T-helper 2 cell treated with Interferon-gamma antibody and Interleukin-4, amounts not matched to agents 5 μg/mL and 100 μg/mL, for 36 hours (primary cell): ENCODE measurements at regions not wholly inside any gene's neighbourhood (a gene's known extent, or its start where the extent isn't known, plus 50 kb on each side); places are given as distances from the start of the nearest gene placed in this dataset.

ENCODE experiments used
- DNase-seq: peaks from one replicate; pipeline ENCODE4 v3.0.0; 2021; ENCODE audit warnings: low spot score
- H3K27ac Mint-ChIP-seq: one replicate; pipeline ENCODE4 v1.8.0; 2021; ENCODE audit warnings: mild to moderate bottlenecking, mixed read lengths
- H3K27me3 Mint-ChIP-seq: one replicate; pipeline ENCODE4 v1.8.0; 2021; ENCODE audit warnings: low read depth, mixed read lengths
- H3K36me3 Mint-ChIP-seq: one replicate; pipeline ENCODE4 v1.8.0; 2021; ENCODE audit warnings: low read depth, mixed read lengths
- H3K4me1 Mint-ChIP-seq: one replicate; pipeline ENCODE4 v1.8.0; 2021; ENCODE audit warnings: low read depth, mixed read lengths
- H3K4me3 Mint-ChIP-seq: one replicate; pipeline ENCODE4 v1.8.0; 2022; ENCODE audit warnings: mild to moderate bottlenecking, moderate library complexity, mixed read lengths
- H3K9me3 Mint-ChIP-seq: one replicate; pipeline ENCODE4 v1.8.0; 2021; ENCODE audit warnings: mixed read lengths

DNA sequence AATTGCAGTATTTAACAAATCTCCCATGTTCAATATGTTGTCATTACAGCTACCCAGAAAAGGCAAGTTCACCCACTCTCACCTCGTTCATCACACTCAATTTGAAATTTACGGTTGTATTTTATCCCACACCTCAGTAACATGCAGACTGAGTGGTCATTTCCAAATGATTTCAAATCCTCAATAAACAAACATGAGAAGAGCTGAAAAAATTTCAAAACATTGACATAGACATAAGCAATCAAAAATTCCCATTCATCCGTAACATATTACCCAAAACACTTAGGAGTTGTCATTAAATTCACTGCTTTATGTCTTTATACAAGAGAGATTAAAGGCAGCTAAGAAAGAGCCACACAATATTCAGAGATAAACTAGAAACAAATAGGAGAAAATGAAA lies 61.7 kb upstream of the NEBL start:
- Mint-ChIP-seq H3K9me3 (no peaks in the 10 kb centered on the region), H3K27me3 (no peaks in the 10 kb centered on the region), H3K4me3 (no peak overlapping the region), H3K4me1 (no peaks in the 10 kb centered on the region), H3K27ac (no peak overlapping the region), H3K36me3 (no peaks in the 10 kb centered on the region)
- no peak for DNase-seq

- no peak overlapping the region for H3K4me3 Mint-ChIP-seq
Observed at GRCh38 chr10:20958225-20958624, 61.1 kb upstream of the NEBL start.

GRCh38 chr10:20957744-20958143 lies 60.6 kb upstream of the NEBL start:
- H3K4me1 Mint-ChIP-seq, result no peaks in the 10 kb centered on the region
- no peaks in the 10 kb centered on the region for H3K27me3 Mint-ChIP-seq
- no peaks in the 10 kb centered on the region for H3K9me3 Mint-ChIP-seq
- DNase-seq, result no peak
- H3K36me3 Mint-ChIP-seq, result no peaks in the 10 kb centered on the region
- no peak overlapping the region for H3K4me3 Mint-ChIP-seq
- no peak overlapping the region for H3K27ac Mint-ChIP-seq

More at GRCh38 chr10:20958225-20958624, 61.1 kb upstream of the NEBL start:
- Mint-ChIP-seq H3K9me3 (no peaks in the 10 kb centered on the region), H3K27ac (no peak overlapping the region), H3K36me3 (no peaks in the 10 kb centered on the region), H3K4me1 (no peaks in the 10 kb centered on the region), H3K27me3 (no peaks in the 10 kb centered on the region)
- no peak for DNase-seq

DNA sequence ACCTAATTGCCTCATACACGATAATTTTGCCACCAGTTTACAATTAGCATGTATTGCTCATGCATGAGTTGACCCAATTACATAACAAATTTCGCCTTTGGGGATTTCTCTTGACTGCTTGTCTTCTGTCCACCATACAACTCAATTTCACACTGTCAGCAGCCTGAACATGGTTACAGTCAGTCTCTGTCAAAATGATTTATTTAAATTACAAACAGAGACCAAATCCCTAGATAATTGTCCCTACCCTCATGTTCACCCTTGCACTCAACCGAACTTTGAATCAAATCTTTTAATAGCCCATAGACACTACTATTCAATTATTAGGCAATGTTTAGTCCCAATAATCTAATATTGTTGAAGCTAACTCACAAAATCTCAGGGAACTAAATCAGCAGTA lies 59.7 kb upstream of the NEBL start:
- no peak overlapping the region for H3K27ac Mint-ChIP-seq
- H3K27me3 Mint-ChIP-seq, result no peaks in the 10 kb centered on the region
- H3K4me1 Mint-ChIP-seq, result no peaks in the 10 kb centered on the region
- H3K36me3 Mint-ChIP-seq, result no peaks in the 10 kb centered on the region
- no peak for DNase-seq
- no peaks in the 10 kb centered on the region for H3K9me3 Mint-ChIP-seq
- H3K4me3 Mint-ChIP-seq, result no peak overlapping the region

GRCh38 chr10:20955355-20955893 lies 58.3 kb upstream of the NEBL start:
- no peak overlapping the region for H3K4me3 Mint-ChIP-seq

GRCh38 chr10:20954519-20954918 lies 57.4 kb upstream of the NEBL start:
- no peak overlapping the region for H3K4me3 Mint-ChIP-seq
- H3K36me3 Mint-ChIP-seq, result no peaks in the 10 kb centered on the region
- H3K9me3 Mint-ChIP-seq, result no peaks in the 10 kb centered on the region
- H3K27me3 Mint-ChIP-seq, result no peaks in the 10 kb centered on the region
- H3K4me1 Mint-ChIP-seq, result no peaks in the 10 kb centered on the region
- no peak for DNase-seq
- H3K27ac Mint-ChIP-seq, result no peak overlapping the region

More at GRCh38 chr10:20955355-20955893, 58.3 kb upstream of the NEBL start:
- Mint-ChIP-seq H3K36me3 (no peaks in the 10 kb centered on the region), H3K9me3 (no peaks in the 10 kb centered on the region), H3K27me3 (no peaks in the 10 kb centered on the region), H3K4me1 (no peaks in the 10 kb centered on the region), H3K27ac (no peak overlapping the region)
- no peak for DNase-seq

DNA sequence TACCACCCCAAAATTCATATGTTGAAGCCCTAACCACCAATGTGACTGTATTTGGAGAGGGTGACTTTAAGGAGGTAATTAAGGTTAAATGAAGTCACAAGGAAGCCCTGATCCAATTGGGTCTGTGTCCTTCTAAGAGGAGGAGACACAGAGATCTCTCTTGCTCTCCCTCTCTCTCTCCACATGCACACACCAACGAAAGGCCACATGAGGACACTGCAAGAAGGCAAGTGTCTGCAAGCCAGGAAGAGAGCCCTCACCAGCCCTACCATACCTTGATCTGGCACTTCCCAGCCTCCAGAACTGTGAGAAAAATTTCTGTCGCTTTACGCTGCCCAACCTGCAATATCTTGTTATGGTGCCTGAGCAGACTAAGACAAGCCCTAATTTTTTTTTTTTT lies 56.0 kb upstream of the NEBL start:
- H3K36me3 Mint-ChIP-seq, result no peaks in the 10 kb centered on the region
- no peak overlapping the region for H3K27ac Mint-ChIP-seq
- no peaks in the 10 kb centered on the region for H3K27me3 Mint-ChIP-seq
- no peak overlapping the region for H3K4me3 Mint-ChIP-seq
- DNase-seq, result no peak
- no peaks in the 10 kb centered on the region for H3K4me1 Mint-ChIP-seq
- no peaks in the 10 kb centered on the region for H3K9me3 Mint-ChIP-seq

- Mint-ChIP-seq H3K9me3 (no peaks in the 10 kb centered on the region), H3K27me3 (no peaks in the 10 kb centered on the region), H3K36me3 (no peaks in the 10 kb centered on the region), H3K4me3 (no peak overlapping the region), H3K4me1 (no peaks in the 10 kb centered on the region), H3K27ac (no peak overlapping the region)
- DNase-seq, result no peak
Observed at GRCh38 chr10:20949967-20950366, 52.9 kb upstream of the NEBL start.

DNA sequence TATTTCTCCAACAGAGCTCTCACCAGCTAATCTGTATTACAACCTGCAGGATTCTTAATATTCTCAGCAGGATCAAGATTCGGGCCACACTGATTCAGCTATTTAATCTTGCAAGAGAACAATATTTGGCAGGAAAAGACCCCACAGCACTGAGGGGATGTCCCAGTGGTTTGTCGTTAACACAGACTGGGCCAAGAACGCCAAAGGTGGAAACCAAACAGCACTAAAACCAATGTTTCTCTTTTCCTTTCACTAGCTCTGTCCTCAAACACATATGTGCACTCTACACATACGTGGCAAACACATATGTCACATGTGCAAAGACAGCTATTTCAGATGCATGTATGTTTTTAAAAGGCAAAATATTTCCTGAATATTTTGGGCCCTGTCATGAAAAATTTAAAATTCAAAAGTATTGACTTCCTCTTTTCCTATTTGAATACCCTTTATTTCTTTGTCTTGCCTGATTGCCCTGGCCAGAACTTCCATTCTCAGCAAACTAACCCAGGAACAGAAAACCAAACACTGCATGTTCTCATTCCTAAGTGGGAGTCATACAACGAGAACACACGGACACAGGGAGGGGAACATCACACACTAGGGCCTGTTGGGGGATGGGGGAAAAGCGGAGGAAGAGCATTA lies 51.7 kb upstream of the NEBL start:
- H3K36me3 Mint-ChIP-seq, result no peaks in the 10 kb centered on the region
- no peak for DNase-seq
- H3K27ac Mint-ChIP-seq, result no peak overlapping the region
- no peak overlapping the region for H3K4me3 Mint-ChIP-seq
- no peaks in the 10 kb centered on the region for H3K27me3 Mint-ChIP-seq
- H3K4me1 Mint-ChIP-seq, result no peaks in the 10 kb centered on the region
- H3K9me3 Mint-ChIP-seq, result no peaks in the 10 kb centered on the region
